Progenitor cell of endocrine pancreas (in vitro differentiated cells): ENCODE measurements at regions not wholly inside any gene's neighbourhood (a gene's known extent, or its start where the extent isn't known, plus 50 kb on each side); places are given as distances from the start of the nearest gene placed in this dataset.
"Not testable (repeated sequence)": the region's sequence is repeated elsewhere in the genome, so short reads cannot be mapped to it uniquely, and the experiment has no call there.

Experiments used
- DNase-seq: peaks from one replicate; pipeline ENCODE4 v3.0.0; 2021; ENCODE audit warnings: low spot score; ENCODE audit not compliant: unreplicated experiment
- H3K27ac Mint-ChIP-seq: 2 replicates; pipeline ENCODE4 v1.8.0; 2021; ENCODE audit warnings: mild to moderate bottlenecking, moderate library complexity, mixed read lengths
- H3K27me3 Mint-ChIP-seq: 2 replicates; pipeline ENCODE4 v1.8.0; 2021; ENCODE audit warnings: mixed read lengths
- H3K36me3 Mint-ChIP-seq: 2 replicates; pipeline ENCODE4 v1.8.0; 2022; ENCODE audit warnings: mixed read lengths; ENCODE audit not compliant: insufficient read depth
- H3K4me1 Mint-ChIP-seq: 2 replicates; pipeline ENCODE4 v1.8.0; 2021; ENCODE audit warnings: low read depth, mixed read lengths
- H3K4me3 Mint-ChIP-seq: 2 replicates; pipeline ENCODE4 v1.8.0; 2021; ENCODE audit warnings: low read depth, mild to moderate bottlenecking, moderate library complexity, mixed read lengths
- H3K9me3 Mint-ChIP-seq: 2 replicates; pipeline ENCODE4 v1.8.0; 2021; ENCODE audit warnings: low read depth, mixed read lengths
- CTCF ChIP-seq: fragments of 200-600 bp; sonication (generic); IDR thresholded peaks from one replicate; pipeline ENCODE4 v1.5.0; 2021; ENCODE audit warnings: antibody characterized with exemption, mild to moderate bottlenecking; ENCODE audit not compliant: unreplicated experiment

- DNase-seq, H3K36me3 Mint-ChIP-seq, H3K4me1 Mint-ChIP-seq, H3K27me3 Mint-ChIP-seq, H3K9me3 Mint-ChIP-seq, H3K4me3 Mint-ChIP-seq, H3K27ac Mint-ChIP-seq: not testable (repeated sequence)
Measured at GRCh38 chr4:69013933-69014332, 62.3 kb upstream of the UGT2A3 start.

GRCh38 chr4:69017986-69018385 is 66.4 kb upstream of the UGT2A3 start:
- not testable (repeated sequence) for DNase-seq, H3K27me3 Mint-ChIP-seq, H3K27ac Mint-ChIP-seq, H3K4me1 Mint-ChIP-seq, H3K36me3 Mint-ChIP-seq, H3K9me3 Mint-ChIP-seq, H3K4me3 Mint-ChIP-seq

GRCh38 chr4:69019538-69020461 is 68.2 kb upstream of the UGT2A3 start:
- not testable (repeated sequence) for H3K4me3 Mint-ChIP-seq, H3K36me3 Mint-ChIP-seq, H3K27me3 Mint-ChIP-seq, H3K4me1 Mint-ChIP-seq, DNase-seq, H3K27ac Mint-ChIP-seq
- peaks cover 14% of the 10 kb centered on the region for H3K9me3 Mint-ChIP-seq

GRCh38 chr4:69020462-69020807 is 68.8 kb upstream of the UGT2A3 start:
- not testable (repeated sequence) for H3K36me3 Mint-ChIP-seq, H3K27me3 Mint-ChIP-seq, H3K27ac Mint-ChIP-seq, DNase-seq, H3K4me3 Mint-ChIP-seq
- Mint-ChIP-seq H3K4me1 (peaks cover 14% of the 10 kb centered on the region), H3K9me3 (peaks cover 14% of the 10 kb centered on the region)

GRCh38 chr4:69025191-69025998 is 70.9 kb upstream of the UGT2B7 start:
- TF ChIP-seq CTCF = peak; percentile 55
- peak overlapping the region; percentile 31 for H3K27ac Mint-ChIP-seq
- no peaks in the 10 kb centered on the region for H3K27me3 Mint-ChIP-seq
- peaks cover 15% of the 10 kb centered on the region for H3K4me1 Mint-ChIP-seq
- peak; percentile 9 for DNase-seq
- H3K9me3 Mint-ChIP-seq = peaks cover 15% of the 10 kb centered on the region
- peaks cover 6% of the 10 kb centered on the region for H3K36me3 Mint-ChIP-seq
- peak overlapping the region; percentile 3 for H3K4me3 Mint-ChIP-seq

GRCh38 chr4:69025999-69026387 is 70.3 kb upstream of the UGT2B7 start:
- Mint-ChIP-seq H3K36me3 (peaks cover 6% of the 10 kb centered on the region), H3K27ac (no peak overlapping the region), H3K4me3 (no peak overlapping the region), H3K9me3 (peaks cover 15% of the 10 kb centered on the region), H3K27me3 (no peaks in the 10 kb centered on the region), H3K4me1 (peaks cover 17% of the 10 kb centered on the region)
- DNase-seq = no peak
- no peak for TF ChIP-seq CTCF

GRCh38 chr4:69026974-69027373 is 69.3 kb upstream of the UGT2B7 start:
- no peak for DNase-seq
- peaks cover 17% of the 10 kb centered on the region for H3K4me1 Mint-ChIP-seq
- no peak for TF ChIP-seq CTCF
- H3K36me3 Mint-ChIP-seq = peaks cover 6% of the 10 kb centered on the region
- no peak overlapping the region for H3K4me3 Mint-ChIP-seq
- H3K27ac Mint-ChIP-seq = no peak overlapping the region
- H3K27me3 Mint-ChIP-seq = no peaks in the 10 kb centered on the region
- peaks cover 15% of the 10 kb centered on the region for H3K9me3 Mint-ChIP-seq
